NCI-H1092 (cell line): ENCODE measurements at regions not wholly inside any gene's neighbourhood (a gene's known extent, or its start where the extent isn't known, plus 50 kb on each side); places are given as distances from the start of the nearest gene placed in this dataset.
"Not testable (repeated sequence)": the region's sequence is repeated elsewhere in the genome, so short reads cannot be mapped to it uniquely, and the experiment has no call there.

Experiments used
- DNase-seq: peaks from one replicate; lab custom pipeline; 2025; lab: John Stamatoyannopoulos, UW

- no peak for DNase-seq
Measured at GRCh38 chr6:40885139-40885774, 153.8 kb downstream of the UNC5CL start.

- peak; percentile 27 for DNase-seq
Measured at GRCh38 chr6:40882323-40882997, 156.6 kb downstream of the UNC5CL start.

DNA sequence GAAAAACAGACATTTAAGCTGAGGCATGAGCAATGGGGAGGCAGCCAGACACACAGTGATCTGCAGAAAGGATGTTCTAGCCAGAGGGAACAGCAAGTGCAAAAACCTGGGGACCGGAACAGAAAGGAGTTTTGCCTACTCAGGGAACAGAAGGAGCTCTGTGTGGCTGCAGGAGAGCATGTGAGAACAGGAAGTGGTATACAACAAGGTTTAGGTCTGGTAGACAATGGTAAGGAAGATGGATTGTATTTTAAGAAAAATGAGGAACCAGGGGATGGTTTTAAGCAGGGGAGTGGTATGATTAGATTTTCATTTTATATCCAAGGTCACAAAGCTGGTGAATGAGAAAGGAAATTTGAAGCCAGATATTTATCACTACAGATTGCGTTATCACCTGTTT is 157.5 kb downstream of the UNC5CL start:
- no peak for DNase-seq

GRCh38 chr6:40880906-40881305 is 158.1 kb downstream of the UNC5CL start:
- no peak for DNase-seq

- no peak for DNase-seq
Measured at GRCh38 chr6:40879169-40879568, 159.9 kb downstream of the UNC5CL start.

GRCh38 chr6:40877362-40877761 is 161.7 kb downstream of the UNC5CL start:
- no peak for DNase-seq

GRCh38 chr6:40876336-40876735 is 162.7 kb downstream of the UNC5CL start:
- no peak for DNase-seq

DNA sequence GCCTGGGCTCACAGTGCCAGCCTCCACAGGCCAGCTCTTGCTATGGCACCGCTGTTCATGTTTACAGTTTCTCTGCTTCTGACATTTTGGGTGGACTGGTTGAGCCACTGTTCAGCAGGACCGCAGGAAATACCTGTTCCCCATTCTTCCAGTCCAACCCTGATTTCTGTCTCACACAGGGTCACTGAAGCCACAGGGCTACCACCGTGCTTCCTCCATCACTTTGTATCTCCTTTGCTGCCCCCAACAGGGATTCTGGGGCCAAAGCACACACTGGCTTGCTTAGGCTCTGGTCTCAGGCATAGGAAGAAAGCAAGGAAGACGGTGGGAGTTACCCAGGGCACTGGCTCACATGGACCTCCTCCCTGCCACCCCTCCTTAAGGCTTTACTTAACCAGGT is 164.5 kb downstream of the UNC5CL start:
- no peak for DNase-seq

- no peak for DNase-seq
Measured at GRCh38 chr6:40871424-40871823, 167.6 kb downstream of the UNC5CL start.

- DNase-seq, result not testable (repeated sequence)
Measured at GRCh38 chr6:40868089-40868865, 170.7 kb downstream of the UNC5CL start.

DNA sequence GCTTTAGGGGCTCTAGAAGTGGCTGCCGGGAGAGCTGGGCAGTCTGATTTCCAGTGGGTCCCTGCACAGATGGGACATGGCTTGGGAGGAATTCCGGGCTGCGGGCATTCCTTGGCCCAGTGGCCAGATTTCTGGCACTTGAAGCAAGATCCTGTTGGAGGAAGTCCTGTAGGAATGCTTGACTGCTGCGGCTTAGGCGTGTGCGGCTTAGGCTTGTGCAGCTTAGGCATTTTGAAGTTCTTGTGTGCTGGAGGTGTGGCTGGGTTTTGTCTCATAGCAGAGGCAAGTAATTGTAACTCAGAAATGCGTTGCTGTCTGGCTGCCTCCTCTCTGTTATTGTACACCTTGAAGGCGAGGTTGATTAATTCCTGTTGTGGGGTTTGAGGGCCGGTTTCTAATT is 171.5 kb downstream of the UNC5CL start:
- DNase-seq, result not testable (repeated sequence)

DNA sequence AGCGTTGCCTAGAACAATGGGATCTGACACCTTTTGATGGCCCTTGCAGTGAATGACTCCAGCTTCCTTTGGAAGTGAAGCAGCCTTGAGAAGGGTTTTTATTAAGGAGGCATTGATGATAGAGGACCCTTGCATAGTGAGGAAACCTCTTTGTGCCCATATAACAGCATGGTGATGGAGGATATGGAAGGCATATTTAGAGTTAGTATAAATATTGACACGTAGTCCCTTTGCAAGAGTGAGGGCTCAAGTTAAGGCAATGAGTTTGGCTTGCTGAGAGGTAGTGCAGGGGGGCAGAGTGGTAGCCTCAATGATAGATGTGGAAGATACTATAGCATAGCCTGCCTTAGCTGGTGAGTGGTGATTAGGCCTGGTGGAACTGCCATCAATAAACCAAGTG is 173.8 kb downstream of the UNC5CL start:
- not testable (repeated sequence) for DNase-seq

DNA sequence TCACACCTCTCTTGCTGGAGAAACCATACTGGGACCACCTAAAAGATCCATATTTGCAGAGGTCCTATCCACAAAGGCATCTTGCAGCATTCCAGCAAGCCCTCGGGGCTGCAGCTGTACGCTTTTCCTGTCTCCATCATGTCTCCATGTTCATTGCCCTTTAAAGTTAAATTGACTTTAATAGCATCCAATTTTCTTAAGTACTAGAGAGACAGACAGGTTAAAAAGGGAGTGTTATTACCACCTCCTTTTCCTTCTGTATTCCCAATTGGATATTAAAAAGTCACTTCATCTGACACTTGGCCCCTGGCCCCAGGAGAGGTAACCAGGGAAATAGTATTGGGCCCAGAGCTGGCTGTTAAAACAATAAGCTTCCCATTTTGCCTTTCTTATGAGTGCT is 178.6 kb downstream of the UNC5CL start:
- no peak for DNase-seq

DNA sequence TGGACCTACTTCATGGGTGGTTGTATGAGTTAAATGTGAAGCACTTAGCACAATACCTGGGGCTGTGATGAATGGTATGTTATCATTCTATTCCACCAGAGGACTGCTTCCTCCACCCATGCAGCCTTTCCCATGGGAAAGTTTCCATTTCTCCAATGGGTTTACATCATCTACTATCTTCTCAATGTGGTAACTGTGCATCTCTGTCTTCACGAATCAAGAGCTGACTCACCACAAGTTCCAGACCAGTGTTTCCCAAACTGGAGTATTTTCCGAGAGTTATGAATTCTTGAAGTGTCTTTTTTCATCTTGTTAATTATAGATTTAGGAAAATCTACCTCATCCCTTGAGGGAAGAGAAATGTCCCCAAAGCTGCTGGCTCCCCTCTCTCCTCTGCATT is 182.8 kb downstream of the UNC5CL start:
- DNase-seq, result no peak

DNA sequence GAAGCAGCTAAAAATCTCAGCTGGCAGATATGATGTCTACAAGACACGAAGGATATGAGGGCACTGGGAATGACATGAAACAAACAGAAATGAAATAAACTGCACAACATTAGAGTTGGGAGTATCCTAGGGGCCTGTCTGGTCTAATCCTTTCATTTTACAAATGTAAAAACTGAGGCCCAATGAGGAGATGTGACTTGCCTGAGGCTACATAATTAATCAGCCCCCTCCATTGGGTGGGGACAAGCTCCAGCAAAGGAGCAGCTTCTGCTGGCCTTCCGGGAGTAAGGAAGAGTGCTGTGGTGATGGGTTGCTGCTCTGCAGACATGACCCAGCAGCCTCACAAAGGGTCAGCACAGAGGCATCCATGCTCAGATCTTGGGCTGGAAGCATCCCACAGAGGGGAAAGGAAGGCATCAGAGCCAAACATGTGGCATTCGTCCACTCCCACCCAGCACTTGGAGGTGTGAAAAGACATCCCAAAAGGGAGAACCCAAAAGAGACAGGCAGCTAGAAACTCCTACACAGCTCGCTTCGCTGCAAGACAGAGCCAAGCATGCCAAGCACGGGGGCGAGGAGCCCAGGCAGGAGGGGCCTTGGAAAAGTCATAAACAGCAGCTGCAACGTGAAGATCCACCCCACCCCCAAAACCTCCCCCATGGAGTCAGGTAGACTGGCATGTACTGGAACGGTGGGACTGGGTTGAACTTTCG is 183.7 kb downstream of the UNC5CL start:
- DNase-seq, result no peak

- no peak for DNase-seq
Measured at GRCh38 chr6:40854592-40854991, 184.4 kb downstream of the UNC5CL start.

DNA sequence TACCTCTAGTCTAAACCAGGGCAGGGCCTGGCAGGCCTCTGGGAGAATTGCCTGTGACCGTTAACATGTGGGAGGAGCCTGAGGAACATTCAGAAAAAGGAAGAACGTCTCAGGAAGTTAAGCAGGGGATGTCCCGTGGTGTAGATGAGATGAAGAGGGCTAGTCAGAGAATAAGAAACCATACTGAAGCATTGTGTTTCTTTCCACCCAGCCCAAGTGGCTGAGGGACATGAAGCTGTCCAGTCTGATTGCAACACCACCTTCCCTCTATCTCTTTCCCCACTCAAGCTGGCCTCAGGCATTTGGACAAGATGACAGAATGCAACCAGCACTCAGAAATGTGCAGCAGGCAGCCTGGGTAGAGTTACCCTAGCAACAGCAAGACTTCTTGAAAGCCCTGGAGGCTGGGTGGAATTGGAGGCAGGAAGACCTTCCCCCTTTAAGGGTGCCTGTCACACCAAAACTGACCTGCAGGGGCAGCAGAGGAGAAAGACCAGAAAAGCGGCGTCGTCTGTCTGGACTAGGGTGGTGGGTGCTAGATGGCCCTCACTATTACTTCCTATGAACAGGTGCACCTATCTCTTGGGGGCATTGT is 186.1 kb downstream of the UNC5CL start:
- DNase-seq, result no peak

DNA sequence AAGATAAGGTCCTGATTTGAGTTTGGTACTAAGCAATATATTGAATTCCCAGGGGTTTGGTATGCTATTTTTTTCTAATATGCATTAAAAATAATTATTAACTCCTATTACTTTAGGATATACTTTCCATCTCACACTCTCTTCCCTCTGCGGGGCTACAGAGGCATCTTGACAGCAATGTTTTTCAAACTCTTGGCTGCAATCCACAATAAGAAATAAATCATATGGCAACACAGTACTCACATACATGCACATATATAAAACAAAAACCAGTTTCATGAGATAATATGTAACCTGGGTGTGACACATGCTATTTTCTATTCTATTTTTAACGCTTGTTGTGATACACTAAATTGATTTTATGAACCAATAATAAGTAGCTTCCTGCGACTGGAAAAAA is 189.5 kb downstream of the UNC5CL start:
- no peak for DNase-seq

DNA sequence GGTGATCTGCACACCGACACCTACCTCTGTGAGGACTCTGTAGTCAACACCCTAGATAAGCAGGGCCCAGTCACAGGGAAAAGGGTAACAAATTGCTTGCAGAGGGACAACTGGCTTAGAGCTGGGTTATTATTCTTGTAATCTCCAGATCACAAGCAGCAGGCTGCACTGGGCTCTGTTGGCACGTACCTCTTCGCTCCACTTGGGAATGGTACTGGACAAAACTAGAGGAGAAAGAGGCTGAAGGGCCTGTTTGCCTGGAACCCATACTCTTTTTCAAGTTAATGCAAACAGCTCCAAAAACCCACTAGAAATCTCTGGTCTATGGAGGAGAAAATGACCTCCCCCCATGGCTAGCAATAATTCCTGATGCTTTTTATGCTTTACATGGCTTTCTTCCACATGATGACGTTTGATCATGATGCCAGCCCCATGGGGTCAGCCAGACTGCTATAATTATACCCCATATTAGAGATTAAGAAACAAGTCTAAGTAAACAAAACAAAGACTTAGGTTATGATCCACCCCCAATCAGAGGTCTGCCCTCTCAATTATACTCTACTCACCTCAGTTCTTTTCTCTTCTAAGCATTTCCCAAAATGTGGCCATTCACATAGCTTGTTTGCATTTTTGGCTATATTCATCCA is 190.0 kb downstream of the UNC5CL start:
- no peak for DNase-seq

DNA sequence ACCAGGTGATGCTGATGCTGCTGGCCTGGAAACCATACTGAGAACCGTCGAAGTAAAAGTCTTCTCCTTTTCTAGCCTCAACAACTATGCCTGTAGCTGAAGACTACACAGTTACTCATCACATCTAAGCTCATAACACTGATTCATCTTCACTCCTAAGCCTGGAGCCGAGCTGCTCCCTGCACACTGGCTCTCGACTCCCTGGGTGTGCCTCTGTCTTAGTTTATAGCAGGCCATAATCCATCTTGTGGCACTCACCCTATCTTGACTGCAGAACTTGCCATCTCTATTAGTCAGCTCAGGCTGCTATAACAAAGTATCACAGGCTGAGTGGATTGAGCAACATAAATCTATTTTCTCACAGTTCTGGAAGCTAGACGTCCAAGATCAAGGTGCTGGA is 191.0 kb downstream of the UNC5CL start:
- DNase-seq, result no peak

DNA sequence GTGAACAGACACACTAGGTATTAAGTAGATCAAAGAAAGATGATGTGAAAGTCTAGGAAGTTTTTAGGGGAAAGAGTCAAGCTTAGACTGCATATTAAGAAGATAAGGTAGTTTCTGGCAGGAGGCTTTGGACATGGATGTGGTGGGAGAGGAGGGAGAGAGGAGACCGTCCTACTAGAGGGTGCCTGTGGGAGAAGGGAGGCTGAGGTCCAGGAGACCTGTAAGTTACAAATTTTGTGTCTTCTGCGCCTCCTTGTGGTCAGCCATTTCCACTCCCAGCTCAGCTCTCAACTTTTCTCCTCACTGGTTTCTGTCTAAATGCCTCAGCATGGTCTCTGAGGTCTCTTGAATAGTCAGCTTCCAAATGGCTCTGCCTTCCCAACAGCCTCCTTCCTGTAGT is 193.5 kb downstream of the UNC5CL start:
- no peak for DNase-seq

GRCh38 chr6:40844246-40844645 is 194.8 kb downstream of the UNC5CL start:
- DNase-seq, result no peak
